ENCODE measurements at regions not wholly inside any gene's neighbourhood (a gene's known extent, or its start where the extent isn't known, plus 50 kb on each side); places are given as distances from the start of the nearest gene placed in this dataset.

DNA sequence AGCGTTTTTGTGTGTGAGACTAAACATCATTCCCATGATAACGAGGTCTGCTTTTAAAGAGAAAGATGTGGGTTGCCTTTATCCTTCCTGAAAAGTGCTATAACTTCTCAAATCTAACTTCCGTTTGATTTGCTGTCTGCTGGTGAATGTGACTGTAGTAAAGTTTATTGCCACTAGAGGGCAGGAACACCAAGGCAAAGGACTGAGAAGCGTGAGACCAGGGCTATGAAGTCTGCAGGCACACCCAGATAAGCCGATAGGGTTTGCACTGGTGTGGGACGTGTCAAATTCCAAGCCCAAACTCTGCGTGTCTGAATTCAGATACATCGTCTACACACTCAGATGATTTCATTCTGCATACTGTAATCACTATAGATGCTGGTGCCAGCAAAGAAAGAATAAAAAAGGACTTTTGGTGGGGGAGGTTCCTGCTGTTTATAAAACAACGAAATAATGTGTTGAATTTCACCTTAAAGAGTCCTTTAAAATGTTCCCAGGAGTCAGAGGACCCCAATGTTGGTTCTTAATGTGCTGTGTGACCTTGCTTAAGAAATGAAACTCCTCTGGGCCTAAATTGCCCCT, 87.2 kb downstream of the PTTG1 start:
- H4K8ac ChIP-seq (ENCODE audit: low read depth in 2 of 2, low read length in 2 of 2): no peak overlapping the region
- H2AK5ac ChIP-seq (ENCODE audit: low read depth, low read length): no peak overlapping the region
- H3K27me3 ChIP-seq (ENCODE audit: control insufficient read depth, insufficient read depth, low read length): peaks cover 4% of the 10 kb centered on the region
- H2AK9ac ChIP-seq (replicated peaks; ENCODE audit: low read depth, low read length, poor library complexity): no peak overlapping the region
- no peak overlapping the region for H2BK120ac ChIP-seq (ENCODE audit: low read depth, low read length)
- no peak overlapping the region for H3K27ac ChIP-seq (ENCODE audit: insufficient read depth, low read length)
- peak; percentile 83 for DNase-seq
- H3K4ac ChIP-seq (ENCODE audit: low read depth, low read length): no peak overlapping the region
- H4K5ac ChIP-seq (ENCODE audit: low read depth, low read length): no peak overlapping the region
- BruUV-seq (replicated peaks): no TSS peak
- ATAC-seq (ENCODE audit: low read depth): peak; percentile 97
- no peak overlapping the region for H3K9ac ChIP-seq (ENCODE audit: low read depth, low read length)
- H2BK15ac ChIP-seq (ENCODE audit: low read depth, low read length): no peak overlapping the region
- H4K20me1 ChIP-seq (ENCODE audit: insufficient read depth, low read length): no peaks in the 10 kb centered on the region
- H3K18ac ChIP-seq (ENCODE audit: low read depth, low read length): no peak overlapping the region
- intact Hi-C loops (cut with micrococcal nuclease): loop anchor here (1.0 to 5.0 kb wide), 2 partner anchors 71 to 1033 kb away; no protein-coding TSS in a partner anchor
- no peak for TF ChIP-seq FOS (IDR thresholded peaks at IDR 0.05; ENCODE audit: low read depth, low read length)
- TF ChIP-seq SMC3 (IDR thresholded peaks at IDR 0.05; ENCODE audit: low read depth, low read length): peak; percentile 72
- peak; percentile 91 for TF ChIP-seq RAD21 (IDR thresholded peaks at IDR 0.05; ENCODE audit: low read length)
- TF ChIP-seq, protein P1, sequence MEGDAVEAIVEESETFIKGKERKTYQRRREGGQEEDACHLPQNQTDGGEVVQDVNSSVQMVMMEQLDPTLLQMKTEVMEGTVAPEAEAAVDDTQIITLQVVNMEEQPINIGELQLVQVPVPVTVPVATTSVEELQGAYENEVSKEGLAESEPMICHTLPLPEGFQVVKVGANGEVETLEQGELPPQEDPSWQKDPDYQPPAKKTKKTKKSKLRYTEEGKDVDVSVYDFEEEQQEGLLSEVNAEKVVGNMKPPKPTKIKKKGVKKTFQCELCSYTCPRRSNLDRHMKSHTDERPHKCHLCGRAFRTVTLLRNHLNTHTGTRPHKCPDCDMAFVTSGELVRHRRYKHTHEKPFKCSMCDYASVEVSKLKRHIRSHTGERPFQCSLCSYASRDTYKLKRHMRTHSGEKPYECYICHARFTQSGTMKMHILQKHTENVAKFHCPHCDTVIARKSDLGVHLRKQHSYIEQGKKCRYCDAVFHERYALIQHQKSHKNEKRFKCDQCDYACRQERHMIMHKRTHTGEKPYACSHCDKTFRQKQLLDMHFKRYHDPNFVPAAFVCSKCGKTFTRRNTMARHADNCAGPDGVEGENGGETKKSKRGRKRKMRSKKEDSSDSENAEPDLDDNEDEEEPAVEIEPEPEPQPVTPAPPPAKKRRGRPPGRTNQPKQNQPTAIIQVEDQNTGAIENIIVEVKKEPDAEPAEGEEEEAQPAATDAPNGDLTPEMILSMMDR (conservative IDR thresholded peaks at IDR 0.05; ENCODE audit: low read depth, low read length): peak; percentile 86
- no peaks in the 10 kb centered on the region for H3K36me3 ChIP-seq (ENCODE audit: control insufficient read depth, insufficient read depth, low read length)
- H2BK5ac ChIP-seq (ENCODE audit: low read depth, low read length, poor library complexity, severe bottlenecking): no peak overlapping the region
- H3K23ac ChIP-seq (ENCODE audit: low read depth, low read length): no peak overlapping the region
- H3K56ac ChIP-seq (ENCODE audit: extremely low read depth, insufficient read depth, low read length): no peak overlapping the region
- dilution Hi-C loops (cut with HindIII; ENCODE audit: low sequenced_read_pairs, unreplicated experiment): no loop called here
- ChIA-PET POLR2A (ENCODE audit: unreplicated experiment) (no interaction called here), CTCF (interaction anchor here (0.9 to 3.2 kb wide), 2 partner anchors 69 to 70 kb away, joined by 3 to 16 read pairs; no protein-coding TSS in a partner anchor)
- no peak overlapping the region for H2BK20ac ChIP-seq (ENCODE audit: low read depth, low read length)
- in situ Hi-C loops (cut with MboI; ENCODE audit: low sequenced_read_pairs): no loop called here
- no peaks in the 10 kb centered on the region for H3K9me3 ChIP-seq (ENCODE audit: control insufficient read depth, insufficient read depth, low read length)
- no peak overlapping the region for H3K4me3 ChIP-seq (ENCODE audit: insufficient read depth, low read depth, low read length)
- H3K4me1 ChIP-seq (ENCODE audit: control insufficient read depth, insufficient read depth, low read length): peaks cover 2% of the 10 kb centered on the region; the same call in 1 of the 2 replicates
- no peak overlapping the region for H3K14ac ChIP-seq (replicated peaks; ENCODE audit: low read depth, low read length)
- no peak overlapping the region for H4K91ac ChIP-seq (ENCODE audit: insufficient read depth, low read depth, low read length)
- H3K79me1 ChIP-seq (ENCODE audit: low read depth in 1 of 2, low read length in 2 of 2): no peaks in the 10 kb centered on the region
- no peak overlapping the region for H2AFZ ChIP-seq (replicated peaks; ENCODE audit: low read length, poor library complexity)
- no peak overlapping the region for H3K4me2 ChIP-seq (ENCODE audit: low read depth, low read length)
- H3K9me1 ChIP-seq (ENCODE audit: insufficient read depth, low read length): no peaks in the 10 kb centered on the region
- no CpG with 5 or more reads among the region's 9 CpGs for WGBS, 2 experiments (ENCODE audit: extremely low coverage in 2 of 2, insufficient read length in 1 of 2)

All from IMR-90 (cell line).